ENCODE measurements at regions not wholly inside any gene's neighbourhood (a gene's known extent, or its start where the extent isn't known, plus 50 kb on each side); places are given as distances from the start of the nearest gene placed in this dataset.

DNA sequence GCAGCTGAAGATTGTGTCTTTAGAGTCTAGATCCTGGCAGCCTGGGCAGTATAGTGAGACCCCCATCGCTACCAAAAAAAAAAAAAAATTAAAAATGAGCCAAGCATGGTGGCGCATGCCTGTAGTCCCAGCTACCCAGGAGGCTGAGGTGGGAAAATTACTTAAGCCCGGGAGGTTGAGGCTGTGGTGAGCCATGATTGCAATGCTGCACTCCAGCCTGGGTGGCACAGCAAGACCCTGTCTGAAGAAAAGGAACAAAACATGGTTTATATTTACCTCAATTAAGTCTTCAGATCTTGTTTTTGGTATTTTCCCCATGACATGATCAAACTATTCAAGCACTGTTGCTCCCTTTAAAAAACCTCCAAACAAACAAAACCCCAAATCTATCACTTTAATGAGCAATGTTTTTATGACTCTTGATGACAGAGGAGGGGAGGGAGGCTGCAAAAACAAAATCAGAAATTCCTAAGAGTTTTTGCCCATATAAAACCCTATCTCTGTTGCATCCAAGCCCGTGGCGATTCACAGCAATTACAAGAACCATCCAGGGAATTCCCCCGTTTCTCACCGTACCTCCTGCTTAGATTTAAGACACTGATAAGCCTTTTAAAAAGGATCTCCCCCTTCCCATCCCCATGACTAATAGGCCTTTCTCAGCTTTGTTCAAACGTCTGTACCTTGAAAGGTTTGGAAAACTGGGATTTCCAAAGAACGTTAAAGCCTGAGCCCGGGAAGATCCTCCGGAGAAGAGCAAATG is 259.9 kb downstream of the BMP7 start:
- POLR2A ChIA-PET = no interaction called here

DNA sequence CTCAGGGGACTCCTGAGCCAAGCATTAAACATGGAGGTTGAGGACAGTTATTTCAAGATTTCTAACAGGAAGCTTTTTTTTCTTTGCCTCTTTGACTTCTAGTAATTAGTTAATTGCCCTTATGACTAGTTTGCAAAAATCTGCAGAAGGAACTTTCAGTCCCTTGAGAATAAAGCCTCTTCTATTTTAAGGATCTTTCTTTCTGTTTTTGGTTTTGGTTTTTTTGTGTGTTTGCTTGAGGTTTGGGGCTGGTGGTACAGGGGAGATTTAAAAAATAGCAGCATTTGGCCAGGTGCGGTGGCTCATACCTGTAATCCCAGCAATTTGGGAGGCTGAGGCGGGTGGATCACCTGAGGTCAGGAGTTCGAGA is 259.3 kb downstream of the BMP7 start:
- TF ChIP-seq, protein P1, sequence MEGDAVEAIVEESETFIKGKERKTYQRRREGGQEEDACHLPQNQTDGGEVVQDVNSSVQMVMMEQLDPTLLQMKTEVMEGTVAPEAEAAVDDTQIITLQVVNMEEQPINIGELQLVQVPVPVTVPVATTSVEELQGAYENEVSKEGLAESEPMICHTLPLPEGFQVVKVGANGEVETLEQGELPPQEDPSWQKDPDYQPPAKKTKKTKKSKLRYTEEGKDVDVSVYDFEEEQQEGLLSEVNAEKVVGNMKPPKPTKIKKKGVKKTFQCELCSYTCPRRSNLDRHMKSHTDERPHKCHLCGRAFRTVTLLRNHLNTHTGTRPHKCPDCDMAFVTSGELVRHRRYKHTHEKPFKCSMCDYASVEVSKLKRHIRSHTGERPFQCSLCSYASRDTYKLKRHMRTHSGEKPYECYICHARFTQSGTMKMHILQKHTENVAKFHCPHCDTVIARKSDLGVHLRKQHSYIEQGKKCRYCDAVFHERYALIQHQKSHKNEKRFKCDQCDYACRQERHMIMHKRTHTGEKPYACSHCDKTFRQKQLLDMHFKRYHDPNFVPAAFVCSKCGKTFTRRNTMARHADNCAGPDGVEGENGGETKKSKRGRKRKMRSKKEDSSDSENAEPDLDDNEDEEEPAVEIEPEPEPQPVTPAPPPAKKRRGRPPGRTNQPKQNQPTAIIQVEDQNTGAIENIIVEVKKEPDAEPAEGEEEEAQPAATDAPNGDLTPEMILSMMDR (IDR thresholded peaks at IDR 0.05; ENCODE audit: insufficient read depth, low read depth, low read length) = no peak
- DNase-seq (ENCODE audit: low read depth) = no peak
- H3K4me3 ChIP-seq (ENCODE audit: low read depth, low read length) = no peak overlapping the region
- ChIA-PET CTCF (no interaction called here), POLR2A (no interaction called here)
- H3K27me3 ChIP-seq (ENCODE audit: control insufficient read depth, insufficient read depth, low read length) = peaks cover 6% of the 10 kb centered on the region
- H3K36me3 ChIP-seq (ENCODE audit: control insufficient read depth, insufficient read depth, low read length) = no peaks in the 10 kb centered on the region

More for the DNA sequence above, 259.9 kb downstream of the BMP7 start:
- Histone ChIP-seq H3K36me3 (ENCODE audit: control insufficient read depth, insufficient read depth, low read length) (no peaks in the 10 kb centered on the region), H3K4me3 (ENCODE audit: low read depth, low read length) (no peak overlapping the region), H3K27me3 (ENCODE audit: control insufficient read depth, insufficient read depth, low read length) (peaks cover 6% of the 10 kb centered on the region)
- CTCF ChIA-PET = no interaction called here
- peak; percentile 42 for DNase-seq (ENCODE audit: low read depth)
- TF ChIP-seq, protein P1 (IDR thresholded peaks at IDR 0.05; ENCODE audit: insufficient read depth, low read depth, low read length) = no peak

DNA sequence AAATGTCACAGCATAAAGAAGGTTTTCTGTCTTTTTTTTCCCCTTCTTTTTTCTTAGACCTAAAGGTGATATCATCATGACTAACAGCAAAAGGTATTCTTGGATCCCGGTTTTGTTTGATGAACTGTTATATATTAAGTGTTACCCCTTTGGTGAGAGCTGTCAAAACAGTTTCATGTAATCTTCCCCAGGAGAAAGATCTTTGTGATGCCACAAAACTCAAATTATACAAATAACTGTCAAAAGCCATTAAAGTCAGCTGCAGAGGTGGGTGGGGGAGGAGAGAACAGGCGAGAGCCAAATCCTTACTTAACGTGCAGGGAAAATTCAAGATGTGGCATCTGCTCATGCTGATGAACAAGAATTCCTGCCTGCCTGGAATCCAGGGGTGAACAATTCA is 258.2 kb downstream of the BMP7 start:
- Histone ChIP-seq H3K36me3 (ENCODE audit: control insufficient read depth, insufficient read depth, low read length) (no peaks in the 10 kb centered on the region), H3K4me3 (ENCODE audit: low read depth, low read length) (no peak overlapping the region), H3K27me3 (ENCODE audit: control insufficient read depth, insufficient read depth, low read length) (peaks cover 6% of the 10 kb centered on the region)
- TF ChIP-seq, protein P1 (IDR thresholded peaks at IDR 0.05; ENCODE audit: insufficient read depth, low read depth, low read length) = no peak
- ChIA-PET POLR2A (no interaction called here), CTCF (interaction anchor here (1.0 kb wide), 1 partner anchor 9 kb away, joined by 3 read pairs; no protein-coding TSS in a partner anchor)
- DNase-seq (ENCODE audit: low read depth) = peak; percentile 9

DNA sequence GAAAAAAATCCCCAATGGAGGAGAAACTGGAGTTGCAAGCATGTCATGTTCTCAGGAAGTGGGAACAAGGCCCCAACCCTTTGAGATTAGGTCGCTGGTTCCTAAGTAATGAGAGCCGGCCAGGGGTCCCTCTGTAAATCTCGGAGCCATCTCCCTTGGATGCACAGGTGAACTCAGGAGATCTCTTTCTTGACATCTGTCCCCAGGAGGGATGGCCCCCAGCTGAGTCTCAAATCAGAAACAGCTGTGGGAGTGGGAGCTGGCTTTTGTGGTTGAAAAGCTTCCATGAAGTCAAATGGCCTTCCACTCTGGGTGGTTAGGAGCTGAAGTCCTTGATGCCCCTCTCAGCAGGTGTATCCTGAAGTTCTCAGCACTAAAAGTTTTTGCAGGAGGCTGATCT is 257.1 kb downstream of the BMP7 start:
- POLR2A ChIA-PET = no interaction called here
- CTCF ChIA-PET = no interaction called here
- H3K36me3 ChIP-seq (ENCODE audit: control insufficient read depth, insufficient read depth, low read length) = no peaks in the 10 kb centered on the region
- H3K27me3 ChIP-seq (ENCODE audit: control insufficient read depth, insufficient read depth, low read length) = peaks cover 6% of the 10 kb centered on the region
- TF ChIP-seq, protein P1 (IDR thresholded peaks at IDR 0.05; ENCODE audit: insufficient read depth, low read depth, low read length) = no peak
- H3K4me3 ChIP-seq (ENCODE audit: low read depth, low read length) = no peak overlapping the region
- DNase-seq (ENCODE audit: low read depth) = no peak

DNA sequence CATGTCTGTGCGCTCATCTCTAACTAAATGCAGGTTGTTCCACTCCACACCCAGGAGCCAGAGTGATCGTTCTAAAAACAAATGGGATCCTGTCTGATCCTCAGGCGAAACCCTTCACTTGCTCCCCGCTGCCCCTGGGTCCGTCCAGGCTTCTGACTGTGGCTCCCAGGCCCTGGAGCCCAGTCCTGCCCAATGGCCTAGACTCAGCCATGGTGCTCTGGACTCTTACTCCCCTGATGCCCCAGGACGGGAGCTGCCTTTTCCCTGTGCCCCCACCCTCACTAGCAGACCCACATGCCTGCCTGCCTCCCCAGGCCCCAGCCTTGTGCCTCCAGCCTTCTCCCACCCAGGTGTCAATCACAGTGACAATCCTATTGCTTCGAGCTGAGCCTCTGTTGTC is 256.7 kb downstream of the BMP7 start:
- Histone ChIP-seq H3K27me3 (ENCODE audit: control insufficient read depth, insufficient read depth, low read length) (peaks cover 6% of the 10 kb centered on the region), H3K4me3 (ENCODE audit: low read depth, low read length) (no peak overlapping the region), H3K36me3 (ENCODE audit: control insufficient read depth, insufficient read depth, low read length) (no peaks in the 10 kb centered on the region)
- DNase-seq (ENCODE audit: low read depth) = no peak
- TF ChIP-seq, protein P1 (IDR thresholded peaks at IDR 0.05; ENCODE audit: insufficient read depth, low read depth, low read length) = no peak
- CTCF ChIA-PET = no interaction called here
- POLR2A ChIA-PET = no interaction called here
